ENCODE measurements at regions not wholly inside any gene's neighbourhood (a gene's known extent, or its start where the extent isn't known, plus 50 kb on each side); places are given as distances from the start of the nearest gene placed in this dataset.
A peak's percentile ranks its signal among the peaks of the same experiment; 100 is the strongest.

DNA sequence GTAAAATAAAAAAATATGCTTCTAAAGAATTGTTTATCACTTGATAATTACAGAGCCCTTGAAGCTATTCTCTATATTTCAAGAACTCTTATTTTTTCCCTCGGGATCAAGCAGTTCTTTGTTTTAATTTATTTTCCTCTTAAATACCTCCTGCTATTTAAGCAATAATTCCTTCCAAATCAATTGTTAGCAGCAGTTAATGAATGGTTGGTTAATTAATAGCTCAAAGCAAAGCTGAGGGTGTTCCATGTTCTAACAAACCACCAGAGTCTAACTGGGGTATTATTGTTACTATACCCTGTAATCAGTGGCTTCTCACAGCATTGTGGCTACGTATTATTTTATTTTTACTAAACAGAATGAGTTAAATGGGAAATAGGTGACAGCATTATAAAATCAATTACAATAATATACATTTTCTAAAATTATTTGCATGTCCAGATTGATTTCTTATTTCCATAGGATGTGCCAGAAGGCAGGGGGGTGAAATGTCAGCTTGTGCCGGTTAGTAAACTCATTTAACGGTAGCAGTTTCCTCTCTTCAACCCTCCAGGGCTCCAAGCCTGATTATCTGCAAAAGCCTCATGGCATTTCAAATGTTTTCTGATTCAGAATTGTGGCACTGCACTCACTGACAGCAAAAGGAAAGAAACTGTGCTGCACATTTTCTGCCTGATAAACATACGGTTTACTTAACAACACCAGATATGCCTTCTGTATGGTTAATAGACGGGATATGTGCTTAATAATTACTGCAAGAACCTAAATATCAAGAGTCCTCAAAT lies 286.9 kb upstream of the EMCN start:
- no peak for DNase-seq (ENCODE audit: low read depth)
- POLR2A ChIA-PET: no interaction called here
- Histone ChIP-seq H3K36me3 (ENCODE audit: control insufficient read depth, insufficient read depth, low read length) (no peaks in the 10 kb centered on the region), H3K27me3 (ENCODE audit: control insufficient read depth, insufficient read depth, low read length) (no peaks in the 10 kb centered on the region), H3K4me3 (ENCODE audit: low read depth, low read length) (no peak overlapping the region)
- TF ChIP-seq CTCF (IDR thresholded peaks at IDR 0.05; ENCODE audit: insufficient read depth, low read depth, low read length): no peak
- CTCF ChIA-PET: no interaction called here

DNA sequence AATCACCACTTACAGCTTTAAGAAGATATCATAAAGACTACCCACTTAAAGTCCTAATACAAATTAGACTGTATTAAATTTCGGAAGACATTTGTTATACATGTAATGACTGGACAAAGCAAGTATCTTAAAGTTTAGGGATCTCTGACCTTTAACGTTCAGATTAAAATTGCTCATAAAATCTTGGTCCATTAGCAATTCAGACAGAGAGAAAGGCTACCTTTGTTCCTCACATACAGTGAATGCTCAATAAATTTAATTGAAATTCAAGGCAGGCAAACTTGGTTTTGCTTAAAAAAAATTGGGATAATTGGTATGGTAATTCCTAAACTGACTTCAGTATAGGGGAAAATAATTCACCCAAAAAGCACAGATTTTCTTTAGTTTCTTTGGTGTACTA lies 285.9 kb upstream of the EMCN start:
- no peaks in the 10 kb centered on the region for H3K27me3 ChIP-seq (ENCODE audit: control insufficient read depth, insufficient read depth, low read length)
- ChIA-PET POLR2A (no interaction called here), CTCF (interaction anchor here (0.5 to 1.4 kb wide), 2 partner anchors 9 to 102 kb away, joined by 3 to 4 read pairs; no protein-coding TSS in a partner anchor)
- DNase-seq (ENCODE audit: low read depth): no peak
- H3K4me3 ChIP-seq (ENCODE audit: low read depth, low read length): no peak overlapping the region
- TF ChIP-seq CTCF (IDR thresholded peaks at IDR 0.05; ENCODE audit: insufficient read depth, low read depth, low read length): no peak
- no peaks in the 10 kb centered on the region for H3K36me3 ChIP-seq (ENCODE audit: control insufficient read depth, insufficient read depth, low read length)

DNA sequence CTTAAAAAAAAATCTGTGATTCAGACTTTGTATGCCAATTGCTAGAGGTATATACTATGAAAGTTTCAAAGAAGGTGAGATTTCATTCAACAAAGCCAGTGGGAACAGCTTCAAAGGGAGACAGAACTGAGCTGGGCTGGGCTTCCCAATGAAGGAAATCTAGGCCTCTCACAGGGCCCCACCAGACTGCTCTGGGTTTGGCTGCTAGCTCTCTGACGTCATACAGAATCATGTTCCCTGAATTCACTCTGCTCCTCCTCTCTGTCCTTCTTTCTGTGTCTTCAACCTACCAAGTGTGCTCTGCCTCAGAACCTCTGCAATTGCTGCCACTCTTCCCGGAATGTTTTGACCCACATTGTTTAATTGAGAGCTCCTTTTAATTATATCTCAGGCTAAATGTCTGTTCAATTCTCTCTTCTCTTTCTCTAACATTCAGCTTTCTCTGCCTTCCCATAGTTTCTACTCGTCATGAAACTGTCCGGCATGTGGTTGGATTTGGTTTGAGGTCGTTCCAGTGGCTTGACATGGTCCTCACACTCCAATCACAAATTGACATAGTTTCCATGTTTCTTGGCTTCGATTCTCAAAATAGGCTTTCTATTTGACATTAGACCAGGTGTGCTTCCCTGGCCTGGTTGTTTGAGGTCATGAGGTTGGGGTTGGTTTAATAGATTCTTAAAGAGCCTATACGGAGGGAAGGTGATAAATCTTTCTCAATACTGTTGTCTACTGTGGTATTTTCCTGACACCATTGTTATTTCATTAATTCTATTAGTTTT lies 282.1 kb upstream of the EMCN start:
- CTCF ChIA-PET: no interaction called here
- TF ChIP-seq CTCF (IDR thresholded peaks at IDR 0.05; ENCODE audit: insufficient read depth, low read depth, low read length): no peak
- DNase-seq (ENCODE audit: low read depth): no peak
- POLR2A ChIA-PET: no interaction called here
- Histone ChIP-seq H3K4me3 (ENCODE audit: low read depth, low read length) (no peak overlapping the region), H3K27me3 (ENCODE audit: control insufficient read depth, insufficient read depth, low read length) (no peaks in the 10 kb centered on the region), H3K36me3 (ENCODE audit: control insufficient read depth, insufficient read depth, low read length) (no peaks in the 10 kb centered on the region)

DNA sequence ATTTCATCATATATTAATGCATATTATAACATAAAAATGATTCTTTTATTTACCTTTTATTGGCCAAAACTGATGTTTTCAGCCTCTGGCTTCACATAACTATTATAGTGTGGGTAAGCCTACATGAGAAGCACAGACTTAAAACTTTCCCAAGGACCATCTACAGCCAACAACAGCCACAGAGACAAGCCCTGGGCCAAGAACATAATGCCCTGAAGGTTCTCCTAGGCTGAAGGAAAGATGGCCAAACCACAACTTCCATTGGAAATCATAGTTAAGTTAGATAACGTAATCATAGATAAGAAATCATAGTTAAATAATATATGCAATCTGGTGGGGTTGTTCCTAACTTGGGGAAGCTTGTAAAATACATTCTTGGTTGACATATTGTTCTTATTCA lies 280.0 kb upstream of the EMCN start:
- H3K36me3 ChIP-seq (ENCODE audit: control insufficient read depth, insufficient read depth, low read length): no peaks in the 10 kb centered on the region
- DNase-seq (ENCODE audit: low read depth): peak; percentile 9
- no peak overlapping the region for H3K4me3 ChIP-seq (ENCODE audit: low read depth, low read length)
- CTCF ChIA-PET: no interaction called here
- no peaks in the 10 kb centered on the region for H3K27me3 ChIP-seq (ENCODE audit: control insufficient read depth, insufficient read depth, low read length)
- TF ChIP-seq CTCF (IDR thresholded peaks at IDR 0.05; ENCODE audit: insufficient read depth, low read depth, low read length): no peak
- POLR2A ChIA-PET: no interaction called here

DNA sequence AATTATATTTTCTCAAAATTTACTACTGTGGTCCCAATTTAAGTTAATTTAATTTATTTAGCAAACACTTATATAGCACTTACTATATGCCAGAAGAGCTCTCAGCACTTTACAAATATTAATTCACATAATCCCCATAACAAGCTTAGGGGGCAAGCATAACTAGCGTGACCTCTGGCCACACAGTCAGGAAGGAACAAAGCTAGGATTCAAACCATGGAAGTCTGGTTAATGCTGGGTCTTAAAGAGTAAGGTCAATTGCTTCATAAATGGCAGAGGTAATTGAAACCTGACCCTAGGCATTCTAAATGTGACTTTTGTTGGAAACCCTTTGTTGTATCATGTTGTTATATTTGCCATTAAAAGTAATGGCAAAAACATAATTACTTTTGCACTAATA lies 279.5 kb upstream of the EMCN start:
- no peak for DNase-seq (ENCODE audit: low read depth)
- ChIA-PET CTCF (interaction anchor here (1.2 kb wide), 1 partner anchor 9 kb away, joined by 6 read pairs; no protein-coding TSS in a partner anchor), POLR2A (no interaction called here)

More for the DNA sequence above, 279.5 kb upstream of the EMCN start:
- Histone ChIP-seq H3K4me3 (ENCODE audit: low read depth, low read length) (no peak overlapping the region), H3K27me3 (ENCODE audit: control insufficient read depth, insufficient read depth, low read length) (no peaks in the 10 kb centered on the region), H3K36me3 (ENCODE audit: control insufficient read depth, insufficient read depth, low read length) (no peaks in the 10 kb centered on the region)
- TF ChIP-seq CTCF (IDR thresholded peaks at IDR 0.05; ENCODE audit: insufficient read depth, low read depth, low read length): no peak
